GM18507 (cell line): ENCODE measurements at regions not wholly inside any gene's neighbourhood (a gene's known extent, or its start where the extent isn't known, plus 50 kb on each side); places are given as distances from the start of the nearest gene placed in this dataset.

Experiments
- DNase-seq: peaks from one replicate; pipeline ENCODE4 v3.0.0; 2011; ENCODE audit warnings: low read depth; ENCODE audit not compliant: insufficient read length; ENCODE audit errors: extremely low spot score
- FAIRE-seq: peaks from 2 replicates; lab custom pipeline; 2011; peaks lifted over from hg19 to GRCh38; lab: Jason Lieb, UNC

DNA sequence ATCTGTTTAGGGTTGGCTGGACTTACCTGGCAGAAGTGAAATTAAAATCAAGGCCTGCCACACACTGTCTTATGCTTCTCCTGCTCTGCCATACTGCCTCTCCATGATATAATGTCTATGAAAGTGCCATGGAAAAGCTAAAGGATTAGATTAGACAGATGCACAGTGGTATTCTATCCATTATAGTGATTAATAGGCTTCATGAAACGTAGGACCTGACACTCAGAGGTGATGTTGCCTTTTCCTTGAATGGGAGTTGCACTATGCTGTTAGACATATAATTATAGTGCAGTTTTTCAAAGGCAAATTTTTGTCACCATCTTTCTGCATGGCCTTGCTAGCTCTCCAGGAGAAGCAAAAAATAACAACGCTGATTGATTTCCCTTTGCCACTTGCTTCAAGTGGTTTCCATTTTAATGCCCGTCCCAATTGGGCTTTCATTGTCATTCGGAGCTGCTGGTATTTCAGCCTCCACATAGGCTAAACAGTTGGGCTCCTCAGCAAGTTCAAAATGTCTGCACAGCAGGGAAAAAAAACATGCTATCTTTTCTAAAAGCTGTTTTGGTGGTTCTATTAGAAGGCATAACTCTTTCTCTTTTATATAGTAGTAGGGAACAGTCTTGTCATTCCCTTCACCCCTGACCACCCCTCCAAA lies 502.8 kb upstream of the GOT2 start:
- FAIRE-seq (no peak), DNase-seq (no peak)

DNA sequence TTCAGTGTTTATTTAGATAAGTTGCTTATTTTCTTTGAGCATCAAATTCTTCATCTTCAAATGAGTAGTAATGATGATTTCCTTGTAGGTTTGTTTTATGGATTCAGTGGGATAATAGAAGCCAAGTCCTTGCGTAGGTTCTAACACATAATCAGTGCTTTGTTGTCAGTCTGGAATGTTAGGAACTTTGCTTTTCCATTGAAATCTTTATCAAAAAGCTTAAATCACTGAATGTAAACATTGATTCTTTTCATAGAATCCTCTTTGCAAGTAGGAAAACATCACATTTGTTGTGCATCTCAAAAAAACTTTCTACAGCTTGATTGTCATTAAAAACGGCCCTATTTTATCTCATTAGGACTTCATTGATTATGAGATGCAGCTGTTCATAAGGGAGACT lies 490.3 kb upstream of the GOT2 start:
- no peak for FAIRE-seq

DNA sequence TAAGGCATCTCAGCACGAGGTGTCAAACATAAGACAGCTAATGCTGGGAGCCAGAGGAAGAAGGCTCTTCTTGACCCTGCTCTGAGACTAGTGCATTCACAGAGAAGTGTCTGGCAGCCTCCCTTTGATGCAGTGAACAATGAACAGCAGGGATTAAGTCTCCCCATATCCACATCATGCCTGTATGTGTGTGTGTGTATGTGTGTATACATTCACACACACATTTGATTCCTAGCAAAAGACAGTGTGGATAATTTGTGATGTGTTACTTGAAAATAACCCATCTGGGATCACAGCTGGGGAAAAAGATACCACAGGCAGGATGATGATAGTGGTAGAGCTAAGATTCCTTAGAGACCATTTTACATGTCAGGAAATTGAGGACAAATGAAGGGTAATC lies 485.9 kb upstream of the GOT2 start:
- DNase-seq = no peak
- FAIRE-seq = no peak

More for the DNA sequence above, 490.3 kb upstream of the GOT2 start:
- DNase-seq = no peak

GRCh38 chr16:59216291-59216690 lies 482.2 kb upstream of the GOT2 start:
- DNase-seq (no peak), FAIRE-seq (no peak)

- DNase-seq = no peak
- no peak for FAIRE-seq
Observed at GRCh38 chr16:59214455-59214854, 480.3 kb upstream of the GOT2 start.

DNA sequence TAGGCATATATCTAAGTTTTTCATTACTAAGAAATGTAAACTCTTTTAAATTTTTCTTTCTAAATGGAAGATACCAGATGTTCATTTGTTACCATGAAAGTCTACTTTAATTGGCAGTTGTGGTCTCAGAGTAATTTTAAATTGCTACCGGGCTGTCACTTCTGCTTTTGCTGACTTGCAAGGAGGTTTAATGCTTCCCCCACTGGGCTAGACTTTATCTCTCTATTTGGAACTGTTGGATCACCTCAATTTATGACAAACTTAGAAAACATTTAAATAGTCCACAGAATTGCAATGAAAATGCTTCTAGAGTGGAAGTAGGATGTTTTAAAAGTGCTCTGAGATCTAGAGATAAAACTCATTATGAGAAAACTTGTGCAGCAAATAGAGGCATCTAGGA lies 479.8 kb upstream of the GOT2 start:
- FAIRE-seq (no peak), DNase-seq (no peak)

GRCh38 chr16:59212492-59213024 lies 478.4 kb upstream of the GOT2 start:
- FAIRE-seq (no peak), DNase-seq (no peak)

GRCh38 chr16:59210955-59211541 lies 476.9 kb upstream of the GOT2 start:
- DNase-seq (no peak), FAIRE-seq (no peak)

GRCh38 chr16:59205403-59205802 lies 471.3 kb upstream of the GOT2 start:
- DNase-seq (no peak), FAIRE-seq (no peak)

DNA sequence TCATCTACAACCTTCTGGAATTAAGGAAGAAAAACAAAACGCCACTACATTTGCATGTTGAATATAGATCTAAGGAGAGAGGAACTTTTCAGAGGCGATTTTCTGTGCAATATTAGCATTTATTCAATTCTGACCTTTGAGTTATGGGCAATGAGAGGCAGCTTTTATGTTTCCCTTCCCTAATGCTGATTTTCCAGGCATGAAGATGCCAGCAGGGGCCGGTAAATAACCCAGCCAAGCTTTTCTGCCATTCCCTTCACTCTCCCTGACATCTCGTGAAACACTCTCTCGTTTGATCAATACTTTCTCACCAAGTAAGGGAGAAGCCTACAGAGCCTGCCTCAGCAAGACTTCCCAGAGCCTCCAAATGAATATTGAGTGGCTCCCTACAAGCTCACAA lies 470.5 kb upstream of the GOT2 start:
- FAIRE-seq (no peak), DNase-seq (no peak)

- DNase-seq (no peak), FAIRE-seq (no peak)
Observed at GRCh38 chr16:59202233-59202862, 468.2 kb upstream of the GOT2 start.

GRCh38 chr16:59201821-59202220 lies 467.7 kb upstream of the GOT2 start:
- FAIRE-seq = no peak
- no peak for DNase-seq

GRCh38 chr16:59201160-59201559 lies 467.0 kb upstream of the GOT2 start:
- FAIRE-seq (no peak), DNase-seq (no peak)

DNA sequence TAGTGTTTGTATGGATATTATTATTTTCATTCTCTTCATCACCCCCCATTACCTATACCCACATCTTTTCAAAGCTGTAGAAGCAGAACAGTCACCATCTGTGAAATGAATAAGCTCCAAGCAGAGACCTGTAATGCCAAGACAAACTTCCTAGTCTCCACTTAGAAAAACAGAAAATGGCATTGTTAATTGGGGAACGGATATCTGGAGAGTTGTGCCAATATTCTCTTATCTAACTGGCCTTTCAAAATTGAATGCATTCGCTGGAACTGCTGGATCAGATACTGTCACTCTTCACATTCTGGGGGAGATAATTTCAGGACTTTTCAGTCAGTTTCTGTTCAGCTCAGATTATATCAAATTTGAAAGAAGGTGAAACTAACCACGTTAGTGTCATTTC lies 464.4 kb upstream of the GOT2 start:
- FAIRE-seq (no peak), DNase-seq (no peak)

- DNase-seq (no peak), FAIRE-seq (no peak)
Observed at GRCh38 chr16:59195242-59195641, 461.1 kb upstream of the GOT2 start.

DNA sequence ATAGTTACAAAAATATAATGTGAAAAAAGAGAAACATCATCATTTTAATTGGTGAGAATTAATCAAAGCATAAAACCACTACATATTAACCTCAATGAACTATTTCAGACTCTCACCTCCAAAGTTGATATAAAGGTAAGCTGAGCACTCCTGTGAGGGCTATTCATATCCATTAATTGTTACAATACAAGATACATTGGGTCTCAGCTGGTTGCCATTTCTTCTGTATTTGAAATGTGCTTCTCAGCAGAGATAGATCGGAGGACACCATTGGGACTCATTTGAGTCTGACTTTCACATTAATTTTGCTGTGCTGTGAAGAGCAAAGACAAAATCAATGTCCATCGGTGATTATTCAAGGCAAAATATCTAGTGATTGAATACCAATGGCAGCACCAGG lies 459.5 kb upstream of the GOT2 start:
- FAIRE-seq (no peak), DNase-seq (no peak)

GRCh38 chr16:59192551-59193199 lies 458.6 kb upstream of the GOT2 start:
- no peak for FAIRE-seq

GRCh38 chr16:59190731-59191130 lies 456.6 kb upstream of the GOT2 start:
- FAIRE-seq = no peak

More at GRCh38 chr16:59192551-59193199, 458.6 kb upstream of the GOT2 start:
- DNase-seq = no peak

GRCh38 chr16:59188029-59188428 lies 453.9 kb upstream of the GOT2 start:
- FAIRE-seq = no peak
- no peak for DNase-seq

More at GRCh38 chr16:59190731-59191130, 456.6 kb upstream of the GOT2 start:
- DNase-seq = no peak

DNA sequence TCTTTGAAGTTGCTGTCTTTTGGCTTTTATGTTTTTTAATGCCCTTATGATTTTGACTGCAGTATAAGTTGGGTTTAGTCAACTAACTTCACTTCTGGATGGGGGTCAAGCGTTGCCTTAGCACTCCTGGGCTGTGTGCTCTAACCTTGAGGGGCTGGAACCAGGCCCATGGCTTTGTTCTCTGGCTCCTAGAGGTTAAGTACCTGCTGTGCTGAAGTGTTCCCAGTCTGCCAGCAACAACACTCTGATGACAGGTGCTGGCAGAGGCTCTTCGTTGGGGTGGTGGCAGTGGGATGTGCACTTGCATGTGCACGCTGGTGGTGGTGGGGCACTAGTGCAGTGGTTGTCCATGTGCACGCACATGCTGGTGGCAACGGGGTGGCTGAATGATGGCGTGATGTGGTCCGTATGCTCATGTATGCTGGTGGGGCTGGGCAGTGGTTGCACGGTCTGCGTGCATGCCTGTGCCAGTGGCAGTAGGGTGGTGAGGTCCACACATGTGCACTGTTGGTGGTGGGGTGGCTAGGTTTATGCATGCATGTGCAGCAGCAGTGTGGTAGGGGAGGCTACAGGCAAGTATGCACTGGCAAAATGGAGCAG lies 447.8 kb upstream of the GOT2 start:
- no peak for DNase-seq
- FAIRE-seq = no peak
